ENCODE measurements at regions not wholly inside any gene's neighbourhood (a gene's known extent, or its start where the extent isn't known, plus 50 kb on each side); places are given as distances from the start of the nearest gene placed in this dataset.

- H3K4me1 ChIP-seq = peaks cover 0 to 10% (median 0%) of the 10 kb centered on the region in 4 donors
- H3K36me3 ChIP-seq = no peaks in the 10 kb centered on the region
- WGBS, 2 donors = 69 to 74% methylated on average over 7 of the region's 7 CpGs
- no peak overlapping the region for H3K4me3 ChIP-seq
- TF ChIP-seq POLR2AphosphoS5 (IDR thresholded peaks at IDR 0.05) = no peak
- no peak for TF ChIP-seq EP300 (IDR thresholded peaks at IDR 0.05)
- TF ChIP-seq, protein P1, sequence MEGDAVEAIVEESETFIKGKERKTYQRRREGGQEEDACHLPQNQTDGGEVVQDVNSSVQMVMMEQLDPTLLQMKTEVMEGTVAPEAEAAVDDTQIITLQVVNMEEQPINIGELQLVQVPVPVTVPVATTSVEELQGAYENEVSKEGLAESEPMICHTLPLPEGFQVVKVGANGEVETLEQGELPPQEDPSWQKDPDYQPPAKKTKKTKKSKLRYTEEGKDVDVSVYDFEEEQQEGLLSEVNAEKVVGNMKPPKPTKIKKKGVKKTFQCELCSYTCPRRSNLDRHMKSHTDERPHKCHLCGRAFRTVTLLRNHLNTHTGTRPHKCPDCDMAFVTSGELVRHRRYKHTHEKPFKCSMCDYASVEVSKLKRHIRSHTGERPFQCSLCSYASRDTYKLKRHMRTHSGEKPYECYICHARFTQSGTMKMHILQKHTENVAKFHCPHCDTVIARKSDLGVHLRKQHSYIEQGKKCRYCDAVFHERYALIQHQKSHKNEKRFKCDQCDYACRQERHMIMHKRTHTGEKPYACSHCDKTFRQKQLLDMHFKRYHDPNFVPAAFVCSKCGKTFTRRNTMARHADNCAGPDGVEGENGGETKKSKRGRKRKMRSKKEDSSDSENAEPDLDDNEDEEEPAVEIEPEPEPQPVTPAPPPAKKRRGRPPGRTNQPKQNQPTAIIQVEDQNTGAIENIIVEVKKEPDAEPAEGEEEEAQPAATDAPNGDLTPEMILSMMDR (IDR thresholded peaks at IDR 0.05) = no peak
- TF ChIP-seq POLR2A (IDR thresholded peaks at IDR 0.05) = no peak
- H3K9me3 ChIP-seq = no peaks in the 10 kb centered on the region
- intact Hi-C loops (cut with DNase I) = no loop called here
- DNase-seq = no peak
- no peaks in the 10 kb centered on the region for H3K27me3 ChIP-seq
- H3K27ac ChIP-seq = no peak overlapping the region
These were observed 417.3 kb downstream of the TLE4 start for GRCh38 chr9:79989079-79989478.

- Histone ChIP-seq H3K27me3 (no peaks in the 10 kb centered on the region), H3K27ac (no peak overlapping the region), H3K36me3 (no peaks in the 10 kb centered on the region), H3K9me3 (no peaks in the 10 kb centered on the region), H3K4me1 (peaks cover 0 to 10% (median 0%) of the 10 kb centered on the region in 4 donors), H3K4me3 (no peak overlapping the region)
- intact Hi-C loops (cut with DNase I) = no loop called here
- DNase-seq = no peak
- 89 to 93% methylated on average over 1 of the region's 1 CpG for WGBS, 2 donors
- TF ChIP-seq EP300 (IDR thresholded peaks at IDR 0.05) (no peak), POLR2A (IDR thresholded peaks at IDR 0.05) (no peak), POLR2AphosphoS5 (IDR thresholded peaks at IDR 0.05) (no peak)
- TF ChIP-seq, protein P1 (IDR thresholded peaks at IDR 0.05) = no peak
These were observed 416.4 kb downstream of the TLE4 start for GRCh38 chr9:79988126-79988525.

- no peak for DNase-seq
- Histone ChIP-seq H3K36me3 (no peaks in the 10 kb centered on the region), H3K4me3 (no peak overlapping the region), H3K27me3 (no peaks in the 10 kb centered on the region), H3K4me1 (peaks cover 0 to 10% (median 0%) of the 10 kb centered on the region in 4 donors), H3K9me3 (no peaks in the 10 kb centered on the region), H3K27ac (no peak overlapping the region)
- WGBS, 2 donors = 96% methylated on average over 5 of the region's 5 CpGs
- intact Hi-C loops (cut with DNase I) = no loop called here
- no peak for TF ChIP-seq POLR2AphosphoS5 (IDR thresholded peaks at IDR 0.05)
- no peak for TF ChIP-seq POLR2A (IDR thresholded peaks at IDR 0.05)
- TF ChIP-seq EP300 (IDR thresholded peaks at IDR 0.05) = no peak
- TF ChIP-seq, protein P1 (IDR thresholded peaks at IDR 0.05) = no peak
These were observed 414.7 kb downstream of the TLE4 start for GRCh38 chr9:79986437-79986836.

- Histone ChIP-seq H3K27ac (no peak overlapping the region), H3K27me3 (no peaks in the 10 kb centered on the region), H3K4me1 (peaks cover 0 to 8% (median 0%) of the 10 kb centered on the region in 4 donors), H3K36me3 (no peaks in the 10 kb centered on the region), H3K4me3 (no peak overlapping the region), H3K9me3 (no peaks in the 10 kb centered on the region)
- no peak for DNase-seq
- no peak for TF ChIP-seq POLR2A (IDR thresholded peaks at IDR 0.05)
- TF ChIP-seq, protein P1 (IDR thresholded peaks at IDR 0.05) = no peak
- TF ChIP-seq POLR2AphosphoS5 (IDR thresholded peaks at IDR 0.05) = no peak
- TF ChIP-seq EP300 (IDR thresholded peaks at IDR 0.05) = no peak
- intact Hi-C loops (cut with DNase I) = no loop called here
- WGBS, 2 donors = 86 to 89% methylated on average over 5 of the region's 5 CpGs
These were observed 414.0 kb downstream of the TLE4 start for GRCh38 chr9:79985772-79986171.

GRCh38 chr9:79985264-79985663 is 413.5 kb downstream of the TLE4 start:
- TF ChIP-seq POLR2A (IDR thresholded peaks at IDR 0.05) (no peak), POLR2AphosphoS5 (IDR thresholded peaks at IDR 0.05) (no peak)
- TF ChIP-seq, protein P1 (IDR thresholded peaks at IDR 0.05) = no peak
- no peak overlapping the region for H3K27ac ChIP-seq
- 94% methylated on average over 7 of the region's 7 CpGs for WGBS, 2 donors
- H3K4me1 ChIP-seq = peaks cover 0 to 4% (median 0%) of the 10 kb centered on the region in 4 donors
- intact Hi-C loops (cut with DNase I) = no loop called here
- no peak overlapping the region for H3K4me3 ChIP-seq
- no peaks in the 10 kb centered on the region for H3K36me3 ChIP-seq
- no peak for DNase-seq
- no peaks in the 10 kb centered on the region for H3K9me3 ChIP-seq
- no peaks in the 10 kb centered on the region for H3K27me3 ChIP-seq

Data from sigmoid colon (tissue), 6 donors.